ENCODE measurements at regions not wholly inside any gene's neighbourhood (a gene's known extent, or its start where the extent isn't known, plus 50 kb on each side); places are given as distances from the start of the nearest gene placed in this dataset.

DNA sequence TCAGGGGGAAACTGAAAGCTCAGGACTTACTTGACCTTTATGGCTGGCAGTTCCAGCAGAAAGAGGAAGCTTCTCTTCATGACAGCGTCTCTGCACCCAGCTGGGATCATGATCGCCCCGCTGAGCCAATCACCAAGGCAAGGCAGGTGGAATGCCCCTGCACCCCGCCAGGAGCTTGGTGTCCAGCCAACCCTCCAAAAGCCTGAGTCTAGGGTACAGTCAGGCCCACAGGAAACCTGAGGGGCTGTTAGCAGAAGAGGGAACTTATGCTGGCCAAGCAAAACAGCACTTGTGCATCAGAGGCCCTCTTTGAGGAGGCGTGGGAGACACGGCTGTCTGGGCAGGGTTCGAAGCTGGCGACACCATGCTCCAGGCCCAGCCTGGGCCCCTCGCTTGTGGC, 188.3 kb upstream of the GMDS start:
- Histone ChIP-seq H3K36me3 (ENCODE audit: low read depth) (no peaks in the 10 kb centered on the region), H3F3A (ENCODE audit: insufficient read depth, low read depth) (0 out of 2 replicates have a peak, but pooled peaks cover 6% of the 10 kb centered on the region), H4K20me1 (ENCODE audit: insufficient read depth) (no peaks in the 10 kb centered on the region), H3K27me3 (ENCODE audit: insufficient read depth, low read depth) (no peaks in the 10 kb centered on the region), H3K9me3 (ENCODE audit: insufficient read depth, low read depth) (no peaks in the 10 kb centered on the region), H3K79me2 (ENCODE audit: low read depth) (no peaks in the 10 kb centered on the region), H3K4me2 (peak overlapping the region; percentile 51), H3K9me2 (ENCODE audit: insufficient read depth) (no peaks in the 10 kb centered on the region), H3K27ac (peak overlapping the region; percentile 94), H2AFZ (no peak overlapping the region), H3K4me1 (replicated peaks; ENCODE audit: insufficient read depth) (peaks cover 37% of the 10 kb centered on the region), H3K4me3 (0 out of 2 replicates have a peak overlapping the region, but pooled peaks have one; percentile 10)
- POLR2A ChIA-PET (ENCODE audit: unreplicated experiment) = interaction anchor here (0.6 to 0.7 kb wide), 2 partner anchors 71 to 289 kb away, joined by 4 read pairs; no protein-coding TSS in a partner anchor
- intact Hi-C loops (cut with micrococcal nuclease; ENCODE audit: unreplicated experiment) = loop anchor here (1.0 to 10.0 kb wide), 4 partner anchors 186 to 479 kb away; partner anchors contain the start of gene GMDS
- TF ChIP-seq EZH2 (IDR thresholded peaks at IDR 0.05; ENCODE audit: low read depth) = no peak
- TF ChIP-seq CTCF (conservative IDR thresholded peaks at IDR 0.05) = no peak
- peak in 1 of 2 experiments; percentile 37 for DNase-seq
- TSS peak; percentile 76 for BruUV-seq (replicated peaks)
- CTCF ChIA-PET = interaction anchor here (0.7 kb wide), 1 partner anchor 80 kb away, joined by 3 read pairs; no protein-coding TSS in a partner anchor

- no peaks in the 10 kb centered on the region for H3K36me3 ChIP-seq (ENCODE audit: low read depth)
- POLR2A ChIA-PET (ENCODE audit: unreplicated experiment) = interaction anchor here (0.6 kb wide), 1 partner anchor 71 kb away, joined by 4 read pairs; no protein-coding TSS in a partner anchor
- H3K79me2 ChIP-seq (ENCODE audit: low read depth) = no peaks in the 10 kb centered on the region
- no peaks in the 10 kb centered on the region for H3K9me3 ChIP-seq (ENCODE audit: insufficient read depth, low read depth)
- TF ChIP-seq CTCF (conservative IDR thresholded peaks at IDR 0.05) (no peak), EZH2 (IDR thresholded peaks at IDR 0.05; ENCODE audit: low read depth) (no peak)
- H2AFZ ChIP-seq = no peak overlapping the region
- H3K27me3 ChIP-seq (ENCODE audit: insufficient read depth, low read depth) = no peaks in the 10 kb centered on the region
- no peak overlapping the region for H3K4me3 ChIP-seq
- no peaks in the 10 kb centered on the region for H4K20me1 ChIP-seq (ENCODE audit: insufficient read depth)
- H3K27ac ChIP-seq = peak overlapping the region; percentile 94
- CTCF ChIA-PET = no interaction called here
- intact Hi-C loops (cut with micrococcal nuclease; ENCODE audit: unreplicated experiment) = loop anchor here (5.0 to 10.0 kb wide), 3 partner anchors 186 to 478 kb away; partner anchors contain the start of gene GMDS
- H3F3A ChIP-seq (ENCODE audit: insufficient read depth, low read depth) = 0 out of 2 replicates have a peak, but pooled peaks cover 6% of the 10 kb centered on the region
- no peaks in the 10 kb centered on the region for H3K9me2 ChIP-seq (ENCODE audit: insufficient read depth)
- DNase-seq = no peak
- H3K4me1 ChIP-seq (replicated peaks; ENCODE audit: insufficient read depth) = peaks cover 37% of the 10 kb centered on the region
- H3K4me2 ChIP-seq = peak overlapping the region; percentile 51; the same call in 1 of the 2 replicates
- no TSS peak for BruUV-seq (replicated peaks)
Observed at GRCh38 chr6:2433266-2433665, 187.9 kb upstream of the GMDS start.

- Histone ChIP-seq H3K36me3 (ENCODE audit: low read depth) (no peaks in the 10 kb centered on the region), H3F3A (ENCODE audit: insufficient read depth, low read depth) (0 out of 2 replicates have a peak, but pooled peaks cover 6% of the 10 kb centered on the region), H4K20me1 (ENCODE audit: insufficient read depth) (no peaks in the 10 kb centered on the region), H3K4me2 (peak overlapping the region; percentile 51), H3K4me1 (replicated peaks; ENCODE audit: insufficient read depth) (peaks cover 37% of the 10 kb centered on the region), H2AFZ (no peak overlapping the region), H3K9me3 (ENCODE audit: insufficient read depth, low read depth) (no peaks in the 10 kb centered on the region), H3K9me2 (ENCODE audit: insufficient read depth) (no peaks in the 10 kb centered on the region), H3K79me2 (ENCODE audit: low read depth) (no peaks in the 10 kb centered on the region), H3K4me3 (no peak overlapping the region), H3K27ac (peak overlapping the region; percentile 94), H3K27me3 (ENCODE audit: insufficient read depth, low read depth) (no peaks in the 10 kb centered on the region)
- TF ChIP-seq EZH2 (IDR thresholded peaks at IDR 0.05; ENCODE audit: low read depth) (no peak), CTCF (conservative IDR thresholded peaks at IDR 0.05) (no peak)
- intact Hi-C loops (cut with micrococcal nuclease; ENCODE audit: unreplicated experiment) = loop anchor here (5.0 to 10.0 kb wide), 3 partner anchors 185 to 477 kb away; partner anchors contain the start of gene GMDS
- BruUV-seq (replicated peaks) = no TSS peak
- POLR2A ChIA-PET (ENCODE audit: unreplicated experiment) = interaction anchor here (0.6 to 0.7 kb wide), 5 partner anchors 419 to 1419 kb away, joined by 3 to 4 read pairs (median 4); no protein-coding TSS in a partner anchor
- CTCF ChIA-PET = interaction anchor here (1.3 kb wide), 1 partner anchor 223 kb away, joined by 10 read pairs; no protein-coding TSS in a partner anchor
- peak; percentile 50 to 84 for DNase-seq
Observed at GRCh38 chr6:2432292-2432691, 186.9 kb upstream of the GMDS start.
